ENCODE measurements at regions not wholly inside any gene's neighbourhood (a gene's known extent, or its start where the extent isn't known, plus 50 kb on each side); places are given as distances from the start of the nearest gene placed in this dataset.

DNA sequence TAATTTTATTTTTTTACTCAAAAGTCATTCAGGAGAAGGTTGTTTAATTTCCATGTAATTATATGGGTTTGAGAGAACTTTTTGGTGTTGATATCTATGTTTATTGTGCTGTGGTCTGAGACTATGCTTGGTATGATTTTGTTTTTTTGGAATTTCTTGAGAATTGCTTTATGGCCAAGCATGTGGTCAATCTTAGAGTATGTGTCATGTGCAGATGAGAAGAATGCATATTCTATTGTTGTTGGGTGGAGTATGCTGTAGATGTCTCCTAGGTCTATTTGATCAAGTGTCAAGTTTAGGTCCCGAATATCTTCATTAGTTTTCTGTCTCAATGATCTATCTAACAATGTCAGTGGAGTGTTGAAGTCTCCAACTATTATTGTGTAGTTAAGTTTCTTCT, 134.9 kb downstream of the HMHB1 start:
- H3K27ac ChIP-seq = no peak overlapping the region
- TF ChIP-seq CTCF (IDR thresholded peaks at IDR 0.05) (no peak), ZFX (IDR thresholded peaks at IDR 0.05; ENCODE audit: borderline replicate concordance) (no peak)

GRCh38 chr5:143947313-143947712, 135.4 kb downstream of the HMHB1 start:
- TF ChIP-seq CTCF (IDR thresholded peaks at IDR 0.05) (no peak), ZFX (IDR thresholded peaks at IDR 0.05; ENCODE audit: borderline replicate concordance) (no peak)
- no peak overlapping the region for H3K27ac ChIP-seq

DNA sequence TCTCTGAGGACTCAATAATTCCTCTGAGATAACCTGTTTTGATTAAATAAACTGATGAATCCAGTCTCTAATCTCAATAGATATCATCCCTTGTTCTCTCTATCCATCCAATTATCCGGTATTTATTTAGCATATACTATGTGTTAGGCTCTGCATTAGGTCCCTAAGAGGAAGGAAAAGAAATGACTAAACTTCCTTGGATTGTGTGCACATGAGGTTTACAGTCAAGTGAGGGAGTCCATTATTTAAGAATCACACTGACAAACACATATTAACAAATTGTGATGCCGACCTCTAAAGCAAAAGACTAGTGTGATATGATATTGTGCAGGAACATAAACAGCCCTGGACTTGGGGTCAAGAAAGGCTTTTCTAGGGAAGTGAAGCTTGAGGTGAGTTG, 140.8 kb downstream of the HMHB1 start:
- H3K27ac ChIP-seq = no peak overlapping the region
- TF ChIP-seq ZFX (IDR thresholded peaks at IDR 0.05; ENCODE audit: borderline replicate concordance) = no peak
- no peak for TF ChIP-seq CTCF (IDR thresholded peaks at IDR 0.05)

GRCh38 chr5:143953851-143954250, 141.9 kb downstream of the HMHB1 start:
- TF ChIP-seq CTCF (IDR thresholded peaks at IDR 0.05) (no peak), ZFX (IDR thresholded peaks at IDR 0.05; ENCODE audit: borderline replicate concordance) (no peak)
- H3K27ac ChIP-seq = no peak overlapping the region

DNA sequence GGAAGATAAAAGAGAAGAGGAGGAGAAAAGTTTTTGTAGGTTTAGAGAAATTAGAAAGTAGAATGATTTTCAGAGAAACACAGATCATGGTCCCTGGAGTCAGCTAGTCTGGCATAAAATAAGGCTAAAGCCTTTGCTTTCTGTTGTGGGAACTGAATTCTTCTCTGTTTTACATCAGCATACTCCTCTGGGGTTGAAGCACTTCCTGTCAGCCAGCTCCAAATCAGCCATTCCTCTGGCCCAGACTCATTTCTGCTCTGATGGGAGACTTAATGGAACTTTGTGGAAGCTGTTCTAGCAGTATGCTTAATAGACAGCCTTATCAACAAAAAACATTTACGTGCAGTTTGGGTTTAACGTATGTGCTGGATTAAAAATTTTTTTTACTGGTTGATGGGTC, 143.2 kb downstream of the HMHB1 start:
- no peak for TF ChIP-seq ZFX (IDR thresholded peaks at IDR 0.05; ENCODE audit: borderline replicate concordance)
- no peak for TF ChIP-seq CTCF (IDR thresholded peaks at IDR 0.05)
- H3K27ac ChIP-seq = no peak overlapping the region

DNA sequence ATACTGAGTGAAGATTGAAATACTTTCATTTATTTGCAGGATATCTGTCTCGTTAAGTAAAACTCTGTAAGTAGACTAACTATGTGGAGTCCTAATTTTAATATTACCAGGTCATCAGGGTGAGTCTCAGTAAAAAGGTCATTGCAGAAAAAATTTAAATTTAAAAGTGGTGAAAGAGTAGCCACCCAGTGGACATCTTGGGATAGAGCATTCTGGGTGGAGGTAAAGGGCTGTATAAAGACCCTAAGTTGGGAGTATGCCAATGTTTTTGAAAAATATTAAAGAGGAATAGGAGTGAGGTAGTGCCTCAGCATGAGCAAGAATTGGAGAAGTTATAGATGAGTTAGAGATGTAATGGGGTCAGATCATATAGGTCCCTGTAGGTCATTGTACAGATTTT, 145.5 kb downstream of the HMHB1 start:
- TF ChIP-seq ZFX (IDR thresholded peaks at IDR 0.05; ENCODE audit: borderline replicate concordance) (no peak), CTCF (IDR thresholded peaks at IDR 0.05) (peak; percentile 21; the same call in 1 of the 2 replicates)
- H3K27ac ChIP-seq = no peak overlapping the region

DNA sequence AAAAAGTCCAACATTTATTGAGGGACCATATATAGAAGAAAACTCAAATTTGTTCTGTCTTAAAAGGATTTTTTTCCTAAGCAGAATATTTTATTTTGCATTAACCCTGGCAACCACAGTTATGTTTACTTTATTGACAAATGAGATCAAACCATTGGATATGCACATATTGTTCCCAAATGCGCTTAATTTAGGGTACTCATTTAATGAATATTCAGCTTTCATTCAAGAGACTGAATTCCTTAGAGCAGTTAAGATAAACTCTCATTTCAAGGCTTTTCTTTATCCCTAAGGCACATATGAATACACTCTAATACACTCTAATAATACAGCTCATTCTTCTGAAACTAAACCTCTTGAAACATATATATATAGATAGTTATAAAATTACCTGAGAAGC, 150.2 kb downstream of the HMHB1 start:
- no peak overlapping the region for H3K27ac ChIP-seq
- TF ChIP-seq ZFX (IDR thresholded peaks at IDR 0.05; ENCODE audit: borderline replicate concordance) = no peak

DNA sequence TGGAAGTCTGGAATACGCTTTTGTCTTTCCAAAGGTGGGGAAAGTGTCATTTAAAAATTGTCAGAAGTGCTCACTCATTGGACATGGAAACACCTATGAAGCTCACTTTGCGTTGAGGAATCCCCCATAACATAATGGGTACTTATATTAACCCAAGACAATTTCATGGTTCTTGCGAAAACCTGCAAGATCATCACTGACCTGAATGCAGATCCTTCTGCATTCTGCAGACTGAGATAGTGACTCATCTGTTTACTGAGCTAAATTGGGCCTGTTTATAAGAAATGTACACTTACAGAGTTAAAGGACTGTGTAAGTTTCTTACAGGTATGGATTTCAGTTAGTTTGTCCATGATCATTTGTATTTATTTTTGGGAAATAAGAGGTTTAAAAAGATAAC, 153.0 kb downstream of the HMHB1 start:
- no peak for TF ChIP-seq CTCF (IDR thresholded peaks at IDR 0.05)
- TF ChIP-seq ZFX (IDR thresholded peaks at IDR 0.05; ENCODE audit: borderline replicate concordance) = no peak
- H3K27ac ChIP-seq = no peak overlapping the region

Data from 22Rv1 (cell line).